HG03460 (cell line): ENCODE measurements at regions not wholly inside any gene's neighbourhood (a gene's known extent, or its start where the extent isn't known, plus 50 kb on each side); places are given as distances from the start of the nearest gene placed in this dataset.
"Not testable (repeated sequence)": the region's sequence is repeated elsewhere in the genome, so short reads cannot be mapped to it uniquely, and the experiment has no call there.

Experiments used
- ATAC-seq: cut with Tn5 transposase; IDR thresholded peaks from one replicate; pipeline ENCODE4 v1.9.1; 2021; ENCODE audit not compliant: unreplicated experiment

DNA sequence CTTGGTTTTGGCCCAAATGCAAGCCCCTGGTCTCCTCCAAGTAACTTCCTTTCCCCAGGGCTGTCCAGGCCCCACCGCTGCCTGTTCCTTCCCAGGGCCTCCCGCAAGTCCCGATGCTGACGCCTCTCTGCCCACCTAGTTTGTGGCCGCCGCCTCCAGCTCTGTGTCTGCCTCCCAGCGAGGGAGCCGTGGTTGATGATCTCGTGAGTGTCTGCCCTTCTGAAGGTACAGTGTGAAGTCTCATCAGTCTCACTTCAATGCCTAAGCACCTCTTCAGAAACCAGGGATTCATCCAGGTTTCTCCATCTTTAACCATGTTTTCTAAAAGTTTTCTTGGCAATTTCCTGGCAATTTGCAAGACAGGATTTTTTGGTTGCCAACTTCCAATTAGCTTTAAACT lies 127.5 kb downstream of the TMEM121 start:
- ATAC-seq = not testable (repeated sequence)

GRCh38 chr14:105659255-105659654 lies 132.9 kb downstream of the TMEM121 start:
- not testable (repeated sequence) for ATAC-seq

GRCh38 chr14:105659935-105660527 lies 133.6 kb downstream of the TMEM121 start:
- ATAC-seq = no peak

DNA sequence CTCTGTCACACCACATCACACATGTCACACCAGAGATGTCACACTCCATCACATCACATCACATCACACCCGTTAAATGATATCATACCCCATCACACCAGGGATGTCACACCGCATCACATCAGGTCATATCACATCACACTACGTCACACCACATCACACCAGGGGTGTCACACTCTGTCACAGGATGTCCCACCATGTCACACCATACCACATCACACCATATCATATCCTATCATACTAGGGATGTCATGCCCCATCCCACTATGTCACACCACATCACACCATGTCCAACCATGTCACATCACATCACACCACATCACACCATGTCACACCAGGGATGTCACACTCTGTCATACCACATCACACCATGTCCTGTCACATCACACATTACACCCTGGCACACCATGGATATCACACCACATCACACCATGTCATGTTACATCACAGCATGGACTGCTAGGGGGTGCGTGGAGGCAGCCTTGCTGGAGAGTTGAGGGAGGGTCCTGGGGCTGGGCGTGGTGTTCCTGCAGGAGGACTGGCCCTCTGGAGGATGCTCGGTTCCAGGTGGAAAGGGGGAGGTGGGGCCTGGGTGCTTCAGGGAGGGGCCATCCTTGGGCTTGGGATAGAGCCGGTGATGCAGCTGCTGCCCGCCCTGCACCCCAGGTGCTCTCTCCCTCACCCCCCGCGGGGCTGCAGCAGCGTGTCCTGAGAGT lies 134.6 kb downstream of the TMEM121 start:
- no peak for ATAC-seq

- not testable (repeated sequence) for ATAC-seq
Observed at GRCh38 chr14:105662043-105662442, 135.7 kb downstream of the TMEM121 start.

DNA sequence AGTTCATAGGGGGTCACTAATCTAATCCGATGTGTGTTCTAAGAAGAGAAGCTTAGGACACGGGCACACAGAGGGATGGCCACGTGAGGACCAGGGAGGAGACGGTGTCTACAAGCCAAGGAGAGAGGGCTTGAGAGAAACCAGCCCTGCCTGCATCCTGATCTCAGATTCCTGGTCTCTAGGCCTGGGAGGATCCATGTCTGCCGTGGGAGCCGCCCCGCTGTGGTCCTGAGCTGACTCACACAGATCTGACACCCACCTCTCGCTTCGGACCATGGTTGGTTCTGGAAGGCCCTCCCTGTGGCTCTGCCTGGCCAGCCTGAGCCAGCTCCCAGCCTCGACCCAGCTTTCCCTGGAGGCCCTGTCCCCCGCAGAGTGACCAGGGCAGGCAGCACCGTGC lies 136.2 kb downstream of the TMEM121 start:
- not testable (repeated sequence) for ATAC-seq

DNA sequence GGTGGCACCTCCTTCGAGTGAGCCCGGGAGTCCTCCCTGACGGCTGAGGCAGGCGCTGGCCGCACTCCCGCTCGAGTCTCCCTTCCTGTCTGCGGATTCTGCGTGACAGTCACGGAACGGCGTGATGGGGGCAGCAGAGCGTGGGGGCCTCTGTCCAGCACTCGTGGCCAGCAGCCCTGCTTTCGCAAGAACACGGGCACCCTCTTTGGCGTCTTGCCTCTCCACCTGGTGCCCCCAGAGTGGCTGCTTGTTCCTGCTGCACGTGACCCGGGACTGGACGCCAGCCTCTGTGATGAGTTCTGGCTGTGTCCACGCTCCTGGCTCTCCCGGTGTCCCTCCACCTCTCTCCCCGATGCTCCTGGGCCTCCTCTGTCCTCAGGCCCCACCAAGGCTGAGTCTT lies 136.9 kb downstream of the TMEM121 start:
- ATAC-seq = not testable (repeated sequence)

GRCh38 chr14:105663818-105664596 lies 137.6 kb downstream of the TMEM121 start:
- ATAC-seq = not testable (repeated sequence)

- ATAC-seq = no peak
Observed at GRCh38 chr14:105664691-105665090, 138.3 kb downstream of the TMEM121 start.

GRCh38 chr14:105665247-105665950 lies 139.0 kb downstream of the TMEM121 start:
- ATAC-seq = no peak

- no peak for ATAC-seq
Observed at GRCh38 chr14:105665951-105666277, 139.5 kb downstream of the TMEM121 start.

GRCh38 chr14:105666420-105666819 lies 140.0 kb downstream of the TMEM121 start:
- ATAC-seq = no peak

- not testable (repeated sequence) for ATAC-seq
Observed at GRCh38 chr14:105666991-105667662, 140.7 kb downstream of the TMEM121 start.

GRCh38 chr14:105667663-105668020 lies 141.3 kb downstream of the TMEM121 start:
- ATAC-seq = not testable (repeated sequence)

DNA sequence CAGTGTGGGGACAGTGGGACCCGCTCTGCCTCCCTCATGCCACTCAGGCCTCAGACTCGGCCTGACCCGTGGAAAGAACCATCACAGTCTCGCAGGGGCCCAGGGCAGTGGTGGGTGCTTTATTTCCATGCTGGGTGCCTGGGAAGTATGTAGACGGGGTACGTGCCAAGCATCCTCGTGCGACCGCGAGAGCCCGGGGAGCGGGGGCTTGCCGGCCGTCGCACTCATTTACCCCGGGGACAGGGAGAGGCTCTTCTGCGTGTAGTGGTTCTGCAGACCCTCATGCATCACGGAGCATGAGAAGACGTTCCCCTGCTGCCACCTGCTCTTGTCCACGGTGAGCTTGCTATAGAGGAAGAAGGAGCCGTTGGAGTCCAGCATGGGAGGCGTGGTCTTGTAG lies 141.6 kb downstream of the TMEM121 start:
- ATAC-seq = not testable (repeated sequence)

GRCh38 chr14:105668471-105669230 lies 142.3 kb downstream of the TMEM121 start:
- not testable (repeated sequence) for ATAC-seq

DNA sequence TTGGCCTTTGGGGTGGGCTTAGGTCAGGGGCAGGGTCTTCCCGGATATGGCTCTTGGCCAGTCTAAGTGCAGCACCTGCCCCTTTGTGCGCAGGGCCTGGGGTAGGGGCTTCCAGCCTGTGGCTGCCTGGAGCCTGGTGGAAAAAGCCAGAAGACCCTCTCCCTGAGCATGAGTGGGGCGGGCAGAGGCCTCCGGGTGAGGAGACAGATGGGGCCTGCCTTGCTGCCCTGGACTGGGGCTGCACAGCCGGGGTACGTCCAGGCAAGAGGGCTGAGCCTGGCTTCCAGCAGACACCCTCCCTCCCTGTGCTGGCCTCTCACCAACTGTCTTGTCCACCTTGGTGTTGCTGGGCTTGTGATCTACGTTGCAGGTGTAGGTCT lies 142.8 kb downstream of the TMEM121 start:
- not testable (repeated sequence) for ATAC-seq

- not testable (repeated sequence) for ATAC-seq
Observed at GRCh38 chr14:105669646-105670045, 143.3 kb downstream of the TMEM121 start.

GRCh38 chr14:105672450-105673200 lies 146.2 kb downstream of the TMEM121 start:
- not testable (repeated sequence) for ATAC-seq
